ENCODE measurements at regions not wholly inside any gene's neighbourhood (a gene's known extent, or its start where the extent isn't known, plus 50 kb on each side); places are given as distances from the start of the nearest gene placed in this dataset.

GRCh38 chr11:70829134-70829885 is 423.1 kb downstream of the SHANK2 start:
- ChIA-PET CTCF (no interaction called here), POLR2A (ENCODE audit: low non-redundant PET) (no interaction called here)
- Histone ChIP-seq H3K27ac (ENCODE audit: low read depth, low read length, poor library complexity, severe bottlenecking) (no peak overlapping the region), H3K27me3 (replicated peaks; ENCODE audit: insufficient read depth, low read depth, low read length, poor library complexity) (peaks cover 94% of the 10 kb centered on the region), H3K9me3 (ENCODE audit: low read depth, low read length, poor library complexity, severe bottlenecking) (no peaks in the 10 kb centered on the region), H3K36me3 (ENCODE audit: insufficient read depth, low read length, poor library complexity, severe bottlenecking) (no peaks in the 10 kb centered on the region), H3K4me3 (ENCODE audit: low read depth, low read length, poor library complexity, severe bottlenecking) (no peak overlapping the region), H3K4me1 (ENCODE audit: insufficient read depth, low read length, poor library complexity, severe bottlenecking) (peaks cover 4% of the 10 kb centered on the region)
- TF ChIP-seq CTCF (conservative IDR thresholded peaks at IDR 0.05; ENCODE audit: low read depth, low read length): no peak
- no peak for TF ChIP-seq EZH2 (IDR thresholded peaks at IDR 0.05; ENCODE audit: borderline replicate concordance, low read depth, low read length, poor library complexity, severe bottlenecking)
- DNase-seq (ENCODE audit: low spot score): no peak
- intact Hi-C loops (cut with micrococcal nuclease; ENCODE audit: unreplicated experiment): no loop called here
- no TSS peak for BruUV-seq (replicated peaks)

GRCh38 chr11:70829886-70830272 is 422.5 kb downstream of the SHANK2 start:
- no peaks in the 10 kb centered on the region for H3K36me3 ChIP-seq (ENCODE audit: insufficient read depth, low read length, poor library complexity, severe bottlenecking)
- DNase-seq (ENCODE audit: low spot score): no peak
- H3K27me3 ChIP-seq (replicated peaks; ENCODE audit: insufficient read depth, low read depth, low read length, poor library complexity): peaks cover 93% of the 10 kb centered on the region
- intact Hi-C loops (cut with micrococcal nuclease; ENCODE audit: unreplicated experiment): no loop called here
- no peak overlapping the region for H3K27ac ChIP-seq (ENCODE audit: low read depth, low read length, poor library complexity, severe bottlenecking)
- no peaks in the 10 kb centered on the region for H3K9me3 ChIP-seq (ENCODE audit: low read depth, low read length, poor library complexity, severe bottlenecking)
- POLR2A ChIA-PET (ENCODE audit: low non-redundant PET): no interaction called here
- BruUV-seq (replicated peaks): no TSS peak
- TF ChIP-seq EZH2 (IDR thresholded peaks at IDR 0.05; ENCODE audit: borderline replicate concordance, low read depth, low read length, poor library complexity, severe bottlenecking) (no peak), CTCF (conservative IDR thresholded peaks at IDR 0.05; ENCODE audit: low read depth, low read length) (no peak)
- peaks cover 4% of the 10 kb centered on the region for H3K4me1 ChIP-seq (ENCODE audit: insufficient read depth, low read length, poor library complexity, severe bottlenecking)
- CTCF ChIA-PET: no interaction called here
- no peak overlapping the region for H3K4me3 ChIP-seq (ENCODE audit: low read depth, low read length, poor library complexity, severe bottlenecking)

GRCh38 chr11:70833011-70833410 is 419.4 kb downstream of the SHANK2 start:
- intact Hi-C loops (cut with micrococcal nuclease; ENCODE audit: unreplicated experiment): no loop called here

More at GRCh38 chr11:70833011-70833410, 419.4 kb downstream of the SHANK2 start:
- Histone ChIP-seq H3K36me3 (ENCODE audit: insufficient read depth, low read length, poor library complexity, severe bottlenecking) (no peaks in the 10 kb centered on the region), H3K4me3 (ENCODE audit: low read depth, low read length, poor library complexity, severe bottlenecking) (no peak overlapping the region), H3K27me3 (replicated peaks; ENCODE audit: insufficient read depth, low read depth, low read length, poor library complexity) (peaks cover 62% of the 10 kb centered on the region), H3K4me1 (ENCODE audit: insufficient read depth, low read length, poor library complexity, severe bottlenecking) (no peaks in the 10 kb centered on the region), H3K27ac (ENCODE audit: low read depth, low read length, poor library complexity, severe bottlenecking) (no peak overlapping the region), H3K9me3 (ENCODE audit: low read depth, low read length, poor library complexity, severe bottlenecking) (no peaks in the 10 kb centered on the region)
- ChIA-PET CTCF (no interaction called here), POLR2A (ENCODE audit: low non-redundant PET) (no interaction called here)
- DNase-seq (ENCODE audit: low spot score): no peak
- no peak for TF ChIP-seq CTCF (conservative IDR thresholded peaks at IDR 0.05; ENCODE audit: low read depth, low read length)
- no peak for TF ChIP-seq EZH2 (IDR thresholded peaks at IDR 0.05; ENCODE audit: borderline replicate concordance, low read depth, low read length, poor library complexity, severe bottlenecking)
- BruUV-seq (replicated peaks): no TSS peak

Data from A673 (cell line).